HCT116 (cell line): ENCODE measurements at regions not wholly inside any gene's neighbourhood (a gene's known extent, or its start where the extent isn't known, plus 50 kb on each side); places are given as distances from the start of the nearest gene placed in this dataset.
"Not testable (repeated sequence)": the region's sequence is repeated elsewhere in the genome, so short reads cannot be mapped to it uniquely, and the experiment has no call there.

Source experiments
- ATAC-seq: fragments of 200-7000 bp; cut with Tn5 transposase; 2 replicates; pipeline ENCODE4 v1.9.1; 2020; ENCODE audit warnings: mild to moderate bottlenecking, moderate library complexity
- BruUV-seq: library from RNA; stranded (reverse); fragments of 400-500 nt; replicated peaks from 2 replicates; lab custom pipeline; 2021; lab: Mats Ljungman, UMichigan
- CTCF ChIA-PET: fragments of 300-600 bp; sonication (Branson Sonifier 250); formaldehyde crosslinking; loops from one replicate; lab custom pipeline; 2021; ENCODE audit warnings: antibody characterized with exemption; lab: Charles Lee
- POLR2A ChIA-PET: fragments of 300-600, 350-600 bp; sonication (Branson Sonifier 250); formaldehyde crosslinking; loops from one replicate; lab custom pipeline; 2021; ENCODE audit warnings: antibody characterized with exemption; lab: Charles Lee
- RAD21 ChIA-PET, 2 experiments: fragments of 300-600 bp; sonication (Branson Sonifier 250); formaldehyde crosslinking; loops; one replicate each; lab custom pipeline; 2023; ENCODE audit warnings: low total read pairs in 2 of 2; ENCODE audit not compliant: uncharacterized antibody in 2 of 2, unreplicated experiment in 2 of 2, low non-redundant PET in 1 of 2; lab: Charles Lee
- DNase-seq: peaks from one replicate; pipeline ENCODE4 v3.0.0-alpha.2; 2010; ENCODE audit warnings: low read depth, low spot score
- H2AFZ ChIP-seq: fragments of 200-600 bp; shearing (Covaris generic), sonication (generic); 2 replicates; pipeline ENCODE4 v1.6.1; 2017; ENCODE audit warnings: low read depth, mixed run types, mixed read lengths, antibody characterized with exemption, low read length; ENCODE audit not compliant: poor library complexity, severe bottlenecking
- H3K27ac ChIP-seq: 2 replicates; pipeline ENCODE4 v1.5.1; 2012; ENCODE audit warnings: low read depth, low read length
- H3K27me3 ChIP-seq: fragments of 200-600 bp; sonication (generic); 2 replicates; pipeline ENCODE4 v1.6.1; 2016; ENCODE audit warnings: mixed run types, low read length, mixed read lengths; ENCODE audit not compliant: insufficient read depth
- H3K36me3 ChIP-seq, 2 experiments: fragments of 200-500 bp in 1 of 2; fragments of 200-600 bp in 1 of 2; sonication (Bioruptor generic) in 1 of 2; sonication (generic) in 1 of 2; 2 replicates each; pipeline versions ENCODE4 v1.5.1 to v1.6.1; 2014 to 2016; ENCODE audit warnings: low read length in 2 of 2, inconsistent platforms in 1 of 2, mixed read lengths in 1 of 2, mixed run types in 1 of 2; ENCODE audit not compliant: insufficient read depth in 2 of 2, control insufficient read depth in 1 of 2
- H3K4me1 ChIP-seq, 2 experiments: fragments of 200-600 bp in 1 of 2; sonication (generic) in 1 of 2; 2 replicates each; pipeline versions ENCODE4 v1.5.1 to v1.6.1; 2012 to 2017; ENCODE audit warnings: low read length in 2 of 2, inconsistent platforms in 1 of 2, mild to moderate bottlenecking in 1 of 2, mixed read lengths in 1 of 2, mixed run types in 1 of 2, moderate library complexity in 1 of 2; ENCODE audit not compliant: insufficient read depth in 2 of 2, control insufficient read depth in 1 of 2
- H3K4me2 ChIP-seq: fragments of 200-600 bp; sonication (generic); 2 replicates; pipeline ENCODE4 v1.6.1; 2017; ENCODE audit warnings: mixed run types, low read length, mixed read lengths
- H3K4me3 ChIP-seq, 2 experiments: fragments of 200-600 bp in 1 of 2; sonication (generic) in 1 of 2; replicated peaks in 1 of 2; 2 replicates each; pipeline ENCODE4 v1.5.1; 2011 to 2016; ENCODE audit warnings: low read length in 2 of 2, control low read depth in 1 of 2, low read depth in 1 of 2, mild to moderate bottlenecking in 1 of 2, mixed read lengths in 1 of 2, mixed run types in 1 of 2
- H3K79me2 ChIP-seq: fragments of 200-600 bp; sonication (generic); 2 replicates; pipeline ENCODE4 v1.6.1; 2017; ENCODE audit warnings: mild to moderate bottlenecking, mixed run types, low read length, moderate library complexity, mixed read lengths; ENCODE audit not compliant: insufficient read depth
- H3K9ac ChIP-seq: fragments of 200-600 bp; sonication (generic); 2 replicates; pipeline ENCODE4 v1.6.1; 2016; ENCODE audit warnings: low read length, mixed read lengths
- H3K9me2 ChIP-seq: fragments of 200-600 bp; sonication (generic), shearing (Covaris generic); 2 replicates; pipeline ENCODE4 v1.6.1; 2017; ENCODE audit warnings: mixed run types, mild to moderate bottlenecking, moderate library complexity; ENCODE audit not compliant: insufficient read depth
- H3K9me3 ChIP-seq, 2 experiments: fragments of 200-500 bp in 1 of 2; fragments of 200-600 bp in 1 of 2; sonication (Bioruptor generic) in 1 of 2; sonication (generic) in 1 of 2; 2 replicates each; pipeline ENCODE4 v1.6.1; 2014 to 2017; ENCODE audit warnings: low read length in 2 of 2, mixed read lengths in 2 of 2, inconsistent platforms in 1 of 2, low read depth in 1 of 2, mild to moderate bottlenecking in 1 of 2, mixed run types in 1 of 2, moderate library complexity in 1 of 2; ENCODE audit not compliant: control insufficient read depth in 1 of 2, insufficient read depth in 1 of 2
- H4K20me1 ChIP-seq: fragments of 200-600 bp; sonication (generic), shearing (Covaris generic); 2 replicates; pipeline ENCODE4 v1.6.1; 2017; ENCODE audit warnings: mixed run types, mild to moderate bottlenecking, moderate library complexity; ENCODE audit not compliant: insufficient read depth
- CTCF ChIP-seq, 3 experiments: fragments of 200-600 bp in 1 of 3; sonication (generic) in 1 of 3; IDR thresholded peaks in 2 of 3; conservative IDR thresholded peaks in 1 of 3; 2 replicates each; pipeline ENCODE4 v1.5.1; 2012 to 2017; ENCODE audit warnings: low read depth in 2 of 3, low read length in 2 of 3, antibody characterized with exemption in 1 of 3, borderline replicate concordance in 1 of 3, control low read depth in 1 of 3, mild to moderate bottlenecking in 1 of 3, mixed read lengths in 1 of 3, mixed run types in 1 of 3, moderate library complexity in 1 of 3; ENCODE audit not compliant: insufficient read depth in 1 of 3
- FOSL1 ChIP-seq: IDR thresholded peaks from 2 replicates; pipeline ENCODE4 v1.6.1; 2012; ENCODE audit warnings: low read depth
- SP1 ChIP-seq: IDR thresholded peaks from 2 replicates; pipeline ENCODE4 v1.6.1; 2012; ENCODE audit warnings: low read depth
- intact Hi-C: fragments of 100-400 bp; cut with micrococcal nuclease; formaldehyde crosslinking; loops from 2 replicates; pipeline ENCODE4 v1.10.0; 2022

GRCh38 chr2:94764331-94764730 lies 106.9 kb upstream of the TEKT4 start:
- RAD21 ChIA-PET, H3K27ac ChIP-seq, H3K9me2 ChIP-seq, H3K4me1 ChIP-seq, H3K79me2 ChIP-seq, H3K9me3 ChIP-seq, H3K36me3 ChIP-seq, H3K27me3 ChIP-seq, H2AFZ ChIP-seq, CTCF ChIA-PET, DNase-seq, BruUV-seq, H3K4me2 ChIP-seq, POLR2A ChIA-PET, H3K4me3 ChIP-seq, H4K20me1 ChIP-seq, ATAC-seq, H3K9ac ChIP-seq, intact Hi-C loops: not testable (repeated sequence)

- Histone ChIP-seq H2AFZ (no peak overlapping the region), H3K9ac (no peak overlapping the region), H4K20me1 (no peaks in the 10 kb centered on the region), H3K4me2 (no peak overlapping the region), H3K4me3 (no peak overlapping the region), H3K79me2 (no peaks in the 10 kb centered on the region), H3K9me3 (no peaks in the 10 kb centered on the region), H3K27me3 (peaks cover 8% of the 10 kb centered on the region; the same call in 1 of the 2 replicates), H3K4me1 (no peaks in the 10 kb centered on the region), H3K9me2 (no peaks in the 10 kb centered on the region), H3K27ac (no peak overlapping the region), H3K36me3 (no peaks in the 10 kb centered on the region)
- RAD21 ChIA-PET = no interaction called here
- no TSS peak for BruUV-seq
- CTCF ChIA-PET = no interaction called here
- DNase-seq = no peak
- intact Hi-C loops = no loop called here
- TF ChIP-seq CTCF (IDR thresholded peaks at IDR 0.05 in 2 of 3, conservative IDR thresholded peaks at IDR 0.05 in 1 of 3; ENCODE audit: borderline replicate concordance in 1 of 3, insufficient read depth in 1 of 3, low read depth in 2 of 3, low read length in 2 of 3) = no peak
- TF ChIP-seq FOSL1 = no peak
- TF ChIP-seq SP1 = no peak
- POLR2A ChIA-PET = no interaction called here
- no peak for ATAC-seq
Observed at GRCh38 chr2:94767336-94767735, 103.9 kb upstream of the TEKT4 start.
